H1 (cell line): ENCODE measurements at regions not wholly inside any gene's neighbourhood (a gene's known extent, or its start where the extent isn't known, plus 50 kb on each side); places are given as distances from the start of the nearest gene placed in this dataset.

ENCODE experiments used
- CHD1 ChIP-seq: IDR thresholded peaks from 2 replicates; pipeline ENCODE4 v1.6.1; 2012; ENCODE audit warnings: low read depth, low read length, improper control_type of control experiment
- CHD7 ChIP-seq: fragments of 300-600 bp; sonication (generic); IDR thresholded peaks from 2 replicates; pipeline ENCODE4 v1.7.1; 2012; ENCODE audit warnings: low read length, moderate library complexity, mild to moderate bottlenecking, inconsistent platforms; ENCODE audit not compliant: insufficient replicate concordance
- EGR1 ChIP-seq: IDR thresholded peaks from 2 replicates; pipeline ENCODE4 v1.6.1; 2011; ENCODE audit warnings: low read depth, low read length, borderline replicate concordance
- SIX5 ChIP-seq: IDR thresholded peaks from 2 replicates; pipeline ENCODE4 v1.6.1; 2011; ENCODE audit warnings: mild to moderate bottlenecking, low read depth, low read length
- SP1 ChIP-seq: IDR thresholded peaks from 2 replicates; pipeline ENCODE4 v1.6.1; 2011; ENCODE audit warnings: low read depth, low read length
- TF ChIP-seq, protein P1 (sequence below): IDR thresholded peaks from 2 replicates; pipeline ENCODE4 v1.6.1; 2012; ENCODE audit warnings: inconsistent platforms

DNA sequence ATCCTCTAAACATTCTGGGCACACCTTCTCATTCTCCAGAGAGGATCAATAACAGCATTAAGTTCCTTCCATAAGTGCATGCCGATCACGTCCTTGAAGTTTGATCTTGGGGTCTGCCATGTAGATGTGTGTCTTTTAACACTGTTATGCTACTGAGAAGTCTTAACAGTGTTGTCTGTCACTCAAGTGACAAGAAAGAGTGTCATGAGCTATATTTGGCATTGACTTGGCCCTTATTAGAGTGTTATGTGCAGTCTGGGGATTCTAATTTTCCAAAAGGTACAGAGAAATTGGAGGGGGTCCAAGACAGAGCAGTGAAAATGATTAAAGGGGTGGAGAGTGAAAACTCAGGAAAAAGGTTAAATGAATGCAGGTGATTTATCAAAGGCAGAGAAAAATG, 107.1 kb upstream of the OPCML start (continued):
- TF ChIP-seq CHD7 (no peak), SP1 (no peak), CHD1 (no peak), SIX5 (no peak), EGR1 (no peak)
- TF ChIP-seq, protein P1, sequence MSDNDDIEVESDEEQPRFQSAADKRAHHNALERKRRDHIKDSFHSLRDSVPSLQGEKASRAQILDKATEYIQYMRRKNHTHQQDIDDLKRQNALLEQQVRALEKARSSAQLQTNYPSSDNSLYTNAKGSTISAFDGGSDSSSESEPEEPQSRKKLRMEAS: no peak
